BE2C (cell line): ENCODE measurements at regions not wholly inside any gene's neighbourhood (a gene's known extent, or its start where the extent isn't known, plus 50 kb on each side); places are given as distances from the start of the nearest gene placed in this dataset.

Experiments
- DNase-seq: peaks from one replicate; pipeline ENCODE4 v3.0.0-alpha.2; 2020
- H3K27me3 ChIP-seq: fragments of 250-450 bp; sonication (Bioruptor Pico); 2 replicates; pipeline ENCODE4 v1.5.1; 2020; ENCODE audit warnings: mild to moderate bottlenecking
- H3K36me3 ChIP-seq: fragments of 250-450 bp; sonication (Bioruptor Pico); 2 replicates; pipeline ENCODE4 v1.5.1; 2020; ENCODE audit warnings: mild to moderate bottlenecking
- H3K4me1 ChIP-seq: fragments of 250-450 bp; sonication (Bioruptor Pico); 2 replicates; pipeline ENCODE4 v1.5.1; 2020
- H3K4me3 ChIP-seq: 2 replicates; pipeline ENCODE4 v1.5.1; 2011; ENCODE audit warnings: low read depth, low read length
- H3K9me3 ChIP-seq: fragments of 250-450 bp; sonication (Bioruptor Pico); 2 replicates; pipeline ENCODE4 v1.5.1; 2020
- TF ChIP-seq, protein P1 (sequence below): IDR thresholded peaks from 2 replicates; pipeline ENCODE4 v1.5.1; 2012; ENCODE audit warnings: mild to moderate bottlenecking, low read depth, low read length

- Histone ChIP-seq H3K27me3 (no peaks in the 10 kb centered on the region), H3K9me3 (no peaks in the 10 kb centered on the region), H3K4me3 (no peak overlapping the region), H3K4me1 (no peaks in the 10 kb centered on the region), H3K36me3 (no peaks in the 10 kb centered on the region)
- TF ChIP-seq, protein P1, sequence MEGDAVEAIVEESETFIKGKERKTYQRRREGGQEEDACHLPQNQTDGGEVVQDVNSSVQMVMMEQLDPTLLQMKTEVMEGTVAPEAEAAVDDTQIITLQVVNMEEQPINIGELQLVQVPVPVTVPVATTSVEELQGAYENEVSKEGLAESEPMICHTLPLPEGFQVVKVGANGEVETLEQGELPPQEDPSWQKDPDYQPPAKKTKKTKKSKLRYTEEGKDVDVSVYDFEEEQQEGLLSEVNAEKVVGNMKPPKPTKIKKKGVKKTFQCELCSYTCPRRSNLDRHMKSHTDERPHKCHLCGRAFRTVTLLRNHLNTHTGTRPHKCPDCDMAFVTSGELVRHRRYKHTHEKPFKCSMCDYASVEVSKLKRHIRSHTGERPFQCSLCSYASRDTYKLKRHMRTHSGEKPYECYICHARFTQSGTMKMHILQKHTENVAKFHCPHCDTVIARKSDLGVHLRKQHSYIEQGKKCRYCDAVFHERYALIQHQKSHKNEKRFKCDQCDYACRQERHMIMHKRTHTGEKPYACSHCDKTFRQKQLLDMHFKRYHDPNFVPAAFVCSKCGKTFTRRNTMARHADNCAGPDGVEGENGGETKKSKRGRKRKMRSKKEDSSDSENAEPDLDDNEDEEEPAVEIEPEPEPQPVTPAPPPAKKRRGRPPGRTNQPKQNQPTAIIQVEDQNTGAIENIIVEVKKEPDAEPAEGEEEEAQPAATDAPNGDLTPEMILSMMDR, result no peak
- no peak for DNase-seq
Measured at GRCh38 chr4:111572470-111572869, 572.8 kb upstream of the FAM241A start.

GRCh38 chr4:111573386-111573785 lies 571.9 kb upstream of the FAM241A start:
- H3K36me3 ChIP-seq, result no peaks in the 10 kb centered on the region
- H3K4me3 ChIP-seq, result no peak overlapping the region
- DNase-seq, result no peak
- TF ChIP-seq, protein P1, result no peak
- H3K4me1 ChIP-seq, result no peaks in the 10 kb centered on the region
- H3K9me3 ChIP-seq, result no peaks in the 10 kb centered on the region
- H3K27me3 ChIP-seq, result no peaks in the 10 kb centered on the region

GRCh38 chr4:111579767-111580166 lies 565.5 kb upstream of the FAM241A start:
- TF ChIP-seq, protein P1, result no peak
- no peaks in the 10 kb centered on the region for H3K27me3 ChIP-seq
- H3K4me1 ChIP-seq, result no peaks in the 10 kb centered on the region
- H3K36me3 ChIP-seq, result no peaks in the 10 kb centered on the region
- H3K9me3 ChIP-seq, result no peaks in the 10 kb centered on the region
- H3K4me3 ChIP-seq, result no peak overlapping the region
- no peak for DNase-seq

DNA sequence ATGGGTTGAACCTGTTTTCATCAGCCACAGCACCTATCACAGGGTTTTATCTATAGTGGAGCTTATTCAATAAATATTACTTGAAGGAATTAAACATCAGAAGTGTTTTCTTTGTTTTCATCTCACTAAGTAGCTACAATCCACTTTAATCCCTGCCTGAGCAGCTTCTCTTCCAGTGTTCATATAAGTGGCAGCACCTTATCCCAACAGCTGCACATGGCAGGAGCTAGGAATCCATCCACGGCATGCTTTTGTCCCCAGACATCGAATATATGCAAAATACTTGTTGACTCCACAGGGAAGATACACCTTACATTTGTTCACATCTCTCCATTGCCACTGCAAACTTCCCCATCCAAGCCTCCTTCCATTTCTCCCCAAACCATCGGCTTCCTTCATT lies 549.8 kb upstream of the FAM241A start:
- Histone ChIP-seq H3K4me3 (no peak overlapping the region), H3K9me3 (no peaks in the 10 kb centered on the region), H3K36me3 (no peaks in the 10 kb centered on the region), H3K27me3 (no peaks in the 10 kb centered on the region), H3K4me1 (no peaks in the 10 kb centered on the region)
- TF ChIP-seq, protein P1, result no peak
- DNase-seq, result no peak

DNA sequence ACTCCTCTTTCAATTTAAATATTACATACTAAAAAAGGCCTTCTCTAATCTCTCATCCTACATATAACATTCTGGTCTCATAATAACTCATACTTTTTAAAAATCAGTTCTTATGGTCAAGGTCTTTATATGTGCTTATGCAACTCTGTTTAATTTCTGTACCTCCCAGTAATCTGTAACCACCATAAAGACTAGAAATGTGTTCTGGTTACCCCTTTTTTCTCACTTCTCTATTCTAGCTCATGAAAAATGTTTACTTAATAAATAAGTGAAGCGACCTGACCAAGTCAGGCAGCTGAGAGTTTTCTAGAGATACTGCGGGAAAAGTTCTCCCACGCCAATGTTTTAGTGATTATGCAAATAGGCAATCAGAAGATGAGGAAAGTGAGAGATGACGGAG lies 548.8 kb upstream of the FAM241A start:
- no peak for DNase-seq
- Histone ChIP-seq H3K27me3 (no peaks in the 10 kb centered on the region), H3K9me3 (no peaks in the 10 kb centered on the region), H3K36me3 (no peaks in the 10 kb centered on the region), H3K4me3 (no peak overlapping the region), H3K4me1 (no peaks in the 10 kb centered on the region; the same call in 1 of the 2 replicates)
- TF ChIP-seq, protein P1, result no peak

- Histone ChIP-seq H3K4me3 (no peak overlapping the region), H3K4me1 (no peaks in the 10 kb centered on the region; the same call in 1 of the 2 replicates), H3K9me3 (no peaks in the 10 kb centered on the region), H3K27me3 (no peaks in the 10 kb centered on the region), H3K36me3 (no peaks in the 10 kb centered on the region)
- DNase-seq, result no peak
- TF ChIP-seq, protein P1, result no peak
Measured at GRCh38 chr4:111601671-111602070, 543.6 kb upstream of the FAM241A start.
